Naive thymus-derived CD8-positive, alpha-beta T cell (primary cell): ENCODE measurements at regions not wholly inside any gene's neighbourhood (a gene's known extent, or its start where the extent isn't known, plus 50 kb on each side); places are given as distances from the start of the nearest gene placed in this dataset.
"Not testable (repeated sequence)": the region's sequence is repeated elsewhere in the genome, so short reads cannot be mapped to it uniquely, and the experiment has no call there.

Source experiments
- ATAC-seq, 2 donors: fragments of 150-1000 bp; cut with Tn5 transposase in 1 of 2; sonication (Bioruptor Pico), chemical (Tn5 transposase) in 1 of 2; 1 replicate in 1 of 2; 2 replicates in 1 of 2; pipeline ENCODE4 v1.10.0; 2021; ENCODE audit warnings: mild to moderate bottlenecking in 2 of 2, moderate library complexity in 2 of 2
- POLR2A ChIA-PET: fragments of 350-600 bp; sonication (Branson Sonifier 250); formaldehyde crosslinking; loops from one replicate; lab custom pipeline; 2021; ENCODE audit warnings: antibody characterized with exemption; lab: Charles Lee
- DNase-seq, 10 donors: peaks; one replicate each; pipeline versions ENCODE4 v3.0.0 to v3.0.0-alpha.2; 2020 to 2022
- H3K27ac Mint-ChIP-seq, 10 donors: one replicate each; pipeline ENCODE4 v1.8.0; 2020 to 2022; ENCODE audit warnings: mild to moderate bottlenecking in 10 of 10, mixed read lengths in 10 of 10, moderate library complexity in 4 of 10, inconsistent platforms in 1 of 10
- H3K27me3 Mint-ChIP-seq, 5 donors: one replicate each; pipeline ENCODE4 v1.8.0; 2021 to 2022; ENCODE audit warnings: mixed read lengths in 5 of 5
- H3K36me3 Mint-ChIP-seq, 3 donors: one replicate each; pipeline ENCODE4 v1.8.0; 2020 to 2022; ENCODE audit warnings: mixed read lengths in 3 of 3, mild to moderate bottlenecking in 2 of 3, inconsistent platforms in 1 of 3
- H3K4me1 Mint-ChIP-seq, 4 donors: one replicate each; pipeline ENCODE4 v1.8.0; 2021 to 2022; ENCODE audit warnings: mixed read lengths in 4 of 4
- H3K4me3 Mint-ChIP-seq, 10 donors: one replicate each; pipeline ENCODE4 v1.8.0; 2020 to 2022; ENCODE audit warnings: mild to moderate bottlenecking in 10 of 10, mixed read lengths in 10 of 10, moderate library complexity in 6 of 10, inconsistent platforms in 1 of 10
- H3K9me3 Mint-ChIP-seq, 9 donors: one replicate each; pipeline ENCODE4 v1.8.0; 2020 to 2022; ENCODE audit warnings: mixed read lengths in 9 of 9, mild to moderate bottlenecking in 3 of 9, inconsistent platforms in 1 of 9, moderate library complexity in 1 of 9

- POLR2A ChIA-PET: no interaction called here
- no peak for ATAC-seq
- H3K9me3 Mint-ChIP-seq: peaks cover 0 to 3% (median 0%) of the 10 kb centered on the region in 9 donors
These were observed 51.6 kb upstream of the POMP start for GRCh38 chr13:28607187-28607955.

GRCh38 chr13:28606466-28606865, 52.5 kb upstream of the POMP start:
- no peak for DNase-seq
- ATAC-seq: no peak
- Mint-ChIP-seq H3K36me3 (no peaks in the 10 kb centered on the region), H3K4me3 (no peak overlapping the region), H3K4me1 (peaks cover 9 to 10% (median 9%) of the 10 kb centered on the region in 4 donors), H3K9me3 (peaks cover 0 to 3% (median 0%) of the 10 kb centered on the region in 9 donors), H3K27ac (no peak overlapping the region), H3K27me3 (peaks cover 0 to 6% (median 2%) of the 10 kb centered on the region in 5 donors)
- POLR2A ChIA-PET: no interaction called here

More at GRCh38 chr13:28607187-28607955, 51.6 kb upstream of the POMP start:
- Mint-ChIP-seq H3K27me3 (peaks cover 0 to 4% (median 2%) of the 10 kb centered on the region in 5 donors), H3K4me3 (no peak overlapping the region), H3K4me1 (peaks cover 15 to 19% (median 17%) of the 10 kb centered on the region in 4 donors), H3K36me3 (no peaks in the 10 kb centered on the region), H3K27ac (no peak overlapping the region)
- DNase-seq: no peak

GRCh38 chr13:28605147-28605546, 53.8 kb upstream of the POMP start:
- H3K27me3 Mint-ChIP-seq, POLR2A ChIA-PET, H3K27ac Mint-ChIP-seq, DNase-seq, H3K9me3 Mint-ChIP-seq, H3K36me3 Mint-ChIP-seq, H3K4me3 Mint-ChIP-seq, ATAC-seq, H3K4me1 Mint-ChIP-seq: not testable (repeated sequence)

- Mint-ChIP-seq H3K4me3 (no peak overlapping the region), H3K4me1 (no peaks in the 10 kb centered on the region), H3K36me3 (no peaks in the 10 kb centered on the region), H3K27me3 (peaks cover 0 to 7% (median 5%) of the 10 kb centered on the region in 5 donors), H3K9me3 (peaks cover 0 to 3% (median 0%) of the 10 kb centered on the region in 9 donors), H3K27ac (no peak overlapping the region)
- ATAC-seq: no peak
- DNase-seq: no peak
- POLR2A ChIA-PET: no interaction called here
These were observed 55.8 kb upstream of the POMP start for GRCh38 chr13:28603043-28603664.

GRCh38 chr13:28602580-28602979, 56.4 kb upstream of the POMP start:
- DNase-seq: no peak
- Mint-ChIP-seq H3K9me3 (peaks cover 0 to 3% (median 0%) of the 10 kb centered on the region in 9 donors), H3K4me3 (no peak overlapping the region), H3K27me3 (peaks cover 0 to 7% (median 5%) of the 10 kb centered on the region in 5 donors), H3K36me3 (no peaks in the 10 kb centered on the region), H3K27ac (no peak overlapping the region), H3K4me1 (no peaks in the 10 kb centered on the region)
- POLR2A ChIA-PET: no interaction called here
- no peak for ATAC-seq

GRCh38 chr13:28601581-28601980, 57.3 kb upstream of the POMP start:
- Mint-ChIP-seq H3K27ac (no peak overlapping the region), H3K9me3 (peaks cover 0 to 4% (median 0%) of the 10 kb centered on the region in 9 donors), H3K4me3 (no peak overlapping the region), H3K36me3 (no peaks in the 10 kb centered on the region), H3K4me1 (no peaks in the 10 kb centered on the region), H3K27me3 (peaks cover 0 to 9% (median 5%) of the 10 kb centered on the region in 5 donors)
- DNase-seq (no peak), ATAC-seq (no peak)
- POLR2A ChIA-PET: no interaction called here

- peaks cover 0 to 2% (median 0%) of the 10 kb centered on the region in 3 donors for H3K36me3 Mint-ChIP-seq
- H3K27me3 Mint-ChIP-seq: peaks cover 6 to 32% (median 10%) of the 10 kb centered on the region in 5 donors
- POLR2A ChIA-PET: no interaction called here
- H3K4me3 Mint-ChIP-seq: no peak overlapping the region
- no peak for DNase-seq
- peaks cover 0 to 4% (median 0%) of the 10 kb centered on the region in 9 donors for H3K9me3 Mint-ChIP-seq
- H3K27ac Mint-ChIP-seq: no peak overlapping the region
- no peaks in the 10 kb centered on the region for H3K4me1 Mint-ChIP-seq
- no peak for ATAC-seq
These were observed 61.3 kb upstream of the POMP start for GRCh38 chr13:28597641-28598040.

- DNase-seq (no peak), ATAC-seq (no peak)
- Mint-ChIP-seq H3K27ac (no peak overlapping the region), H3K4me1 (peaks cover 0 to 6% (median 3%) of the 10 kb centered on the region in 4 donors), H3K9me3 (no peaks in the 10 kb centered on the region), H3K4me3 (no peak overlapping the region), H3K27me3 (peaks cover 12 to 34% (median 16%) of the 10 kb centered on the region in 5 donors), H3K36me3 (peaks cover 0 to 9% (median 0%) of the 10 kb centered on the region in 3 donors)
- POLR2A ChIA-PET: no interaction called here
These were observed 68.5 kb upstream of the POMP start for GRCh38 chr13:28590461-28590860.

GRCh38 chr13:28588296-28588695, 70.6 kb upstream of the POMP start:
- H3K27me3 Mint-ChIP-seq: peaks cover 10 to 22% (median 15%) of the 10 kb centered on the region in 5 donors
- H3K4me1 Mint-ChIP-seq: peaks cover 0 to 7% (median 3%) of the 10 kb centered on the region in 4 donors
- H3K4me3 Mint-ChIP-seq: no peak overlapping the region
- H3K36me3 Mint-ChIP-seq: peaks cover 0 to 9% (median 0%) of the 10 kb centered on the region in 3 donors
- DNase-seq (no peak), ATAC-seq (no peak)
- POLR2A ChIA-PET: no interaction called here
- H3K27ac Mint-ChIP-seq: peak overlapping the region in 1 of 10 donors; percentile 44
- no peaks in the 10 kb centered on the region for H3K9me3 Mint-ChIP-seq

- H3K4me3 Mint-ChIP-seq: no peak overlapping the region
- ATAC-seq: no peak
- POLR2A ChIA-PET: no interaction called here
These were observed 71.8 kb upstream of the POMP start for GRCh38 chr13:28587174-28587540.

GRCh38 chr13:28586439-28587173, 72.3 kb upstream of the POMP start:
- POLR2A ChIA-PET: no interaction called here
- no peak overlapping the region for H3K27ac Mint-ChIP-seq
- H3K9me3 Mint-ChIP-seq: no peaks in the 10 kb centered on the region
- DNase-seq (no peak), ATAC-seq (no peak)
- peaks cover 2 to 9% (median 7%) of the 10 kb centered on the region in 5 donors for H3K27me3 Mint-ChIP-seq
- H3K4me3 Mint-ChIP-seq: no peak overlapping the region
- H3K36me3 Mint-ChIP-seq: no peaks in the 10 kb centered on the region
- H3K4me1 Mint-ChIP-seq: peaks cover 0 to 11% (median 5%) of the 10 kb centered on the region in 4 donors

More at GRCh38 chr13:28587174-28587540, 71.8 kb upstream of the POMP start:
- Mint-ChIP-seq H3K27me3 (peaks cover 4 to 13% (median 9%) of the 10 kb centered on the region in 5 donors), H3K27ac (no peak overlapping the region), H3K9me3 (no peaks in the 10 kb centered on the region), H3K36me3 (peaks cover 0 to 2% (median 0%) of the 10 kb centered on the region in 3 donors), H3K4me1 (peaks cover 0 to 11% (median 5%) of the 10 kb centered on the region in 4 donors)
- no peak for DNase-seq

- peaks cover 0 to 11% (median 5%) of the 10 kb centered on the region in 4 donors for H3K4me1 Mint-ChIP-seq
- POLR2A ChIA-PET: no interaction called here
- no peak overlapping the region for H3K4me3 Mint-ChIP-seq
- no peaks in the 10 kb centered on the region for H3K36me3 Mint-ChIP-seq
- DNase-seq (no peak), ATAC-seq (no peak)
- peaks cover 0 to 3% (median 0%) of the 10 kb centered on the region in 9 donors for H3K9me3 Mint-ChIP-seq
- peaks cover 3 to 8% (median 7%) of the 10 kb centered on the region in 5 donors for H3K27me3 Mint-ChIP-seq
- H3K27ac Mint-ChIP-seq: no peak overlapping the region
These were observed 73.4 kb upstream of the POMP start for GRCh38 chr13:28585561-28585960.
